PC-3 (cell line): ENCODE measurements at regions not wholly inside any gene's neighbourhood (a gene's known extent, or its start where the extent isn't known, plus 50 kb on each side); places are given as distances from the start of the nearest gene placed in this dataset.

Source experiments
- EZH2 ChIP-seq: fragments of 300-600 bp; sonication (generic); IDR thresholded peaks from one replicate; pipeline ENCODE4 v1.6.1; 2017; ENCODE audit warnings: antibody characterized with exemption, mild to moderate bottlenecking, low read length; ENCODE audit not compliant: unreplicated experiment
- TF ChIP-seq, protein P1 (sequence below): fragments of 300-600 bp; sonication (generic); conservative IDR thresholded peaks from 2 replicates; pipeline ENCODE4 v1.5.1; 2017; ENCODE audit warnings: antibody characterized with exemption, low read depth, mild to moderate bottlenecking, low read length

- TF ChIP-seq, protein P1, sequence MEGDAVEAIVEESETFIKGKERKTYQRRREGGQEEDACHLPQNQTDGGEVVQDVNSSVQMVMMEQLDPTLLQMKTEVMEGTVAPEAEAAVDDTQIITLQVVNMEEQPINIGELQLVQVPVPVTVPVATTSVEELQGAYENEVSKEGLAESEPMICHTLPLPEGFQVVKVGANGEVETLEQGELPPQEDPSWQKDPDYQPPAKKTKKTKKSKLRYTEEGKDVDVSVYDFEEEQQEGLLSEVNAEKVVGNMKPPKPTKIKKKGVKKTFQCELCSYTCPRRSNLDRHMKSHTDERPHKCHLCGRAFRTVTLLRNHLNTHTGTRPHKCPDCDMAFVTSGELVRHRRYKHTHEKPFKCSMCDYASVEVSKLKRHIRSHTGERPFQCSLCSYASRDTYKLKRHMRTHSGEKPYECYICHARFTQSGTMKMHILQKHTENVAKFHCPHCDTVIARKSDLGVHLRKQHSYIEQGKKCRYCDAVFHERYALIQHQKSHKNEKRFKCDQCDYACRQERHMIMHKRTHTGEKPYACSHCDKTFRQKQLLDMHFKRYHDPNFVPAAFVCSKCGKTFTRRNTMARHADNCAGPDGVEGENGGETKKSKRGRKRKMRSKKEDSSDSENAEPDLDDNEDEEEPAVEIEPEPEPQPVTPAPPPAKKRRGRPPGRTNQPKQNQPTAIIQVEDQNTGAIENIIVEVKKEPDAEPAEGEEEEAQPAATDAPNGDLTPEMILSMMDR = no peak
- TF ChIP-seq EZH2 = no peak
Observed at GRCh38 chr2:66283787-66284186, 151.1 kb upstream of the MEIS1 start.
